GM12878 (cell line): ENCODE measurements at regions not wholly inside any gene's neighbourhood (a gene's known extent, or its start where the extent isn't known, plus 50 kb on each side); places are given as distances from the start of the nearest gene placed in this dataset.

Experiments
- BRCA1 ChIP-seq: IDR thresholded peaks from 2 replicates; pipeline ENCODE4 v1.6.1; 2011; ENCODE audit warnings: low read depth, low read length, improper control_type of control experiment
- CHD1 ChIP-seq: IDR thresholded peaks from 2 replicates; pipeline ENCODE4 v1.6.1; 2012; ENCODE audit warnings: low read depth, low read length, improper control_type of control experiment
- CREB1 ChIP-seq: IDR thresholded peaks from 2 replicates; pipeline ENCODE4 v1.6.1; 2012; ENCODE audit warnings: low read depth, mild to moderate bottlenecking, inconsistent platforms
- CTCF ChIP-seq, 3 experiments: IDR thresholded peaks in 2 of 3; conservative IDR thresholded peaks in 1 of 3; 2 replicates each; pipeline ENCODE4 v1.5.1; 2011; ENCODE audit warnings: low read depth in 3 of 3, low read length in 3 of 3, mild to moderate bottlenecking in 3 of 3, control low read depth in 2 of 3, moderate library complexity in 2 of 3, inconsistent platforms in 1 of 3, mixed read lengths in 1 of 3; ENCODE audit not compliant: control insufficient read depth in 2 of 3, insufficient read depth in 1 of 3; ENCODE audit errors: extremely low read depth in 1 of 3
- ESRRA ChIP-seq: IDR thresholded peaks from 2 replicates; pipeline ENCODE4 v1.6.1; 2012; ENCODE audit warnings: mild to moderate bottlenecking, low read length, improper control_type of control experiment
- EZH2 ChIP-seq: IDR thresholded peaks from 2 replicates; pipeline ENCODE4 v1.6.1; 2012; ENCODE audit warnings: low read depth, mild to moderate bottlenecking, control low read depth, inconsistent platforms, low read length, borderline replicate concordance; ENCODE audit not compliant: control insufficient read depth
- HDAC6 ChIP-seq: fragments of 200-600 bp; sonication (generic); IDR thresholded peaks from one replicate; pipeline ENCODE4 v1.8.0; 2017; ENCODE audit warnings: antibody characterized with exemption; ENCODE audit not compliant: unreplicated experiment
- MXI1 ChIP-seq: fragments of 150-350 bp; IDR thresholded peaks from 2 replicates; pipeline ENCODE4 v1.6.1; 2011; ENCODE audit warnings: low read depth, mild to moderate bottlenecking, inconsistent platforms, low read length, improper control_type of control experiment
- POLR2A ChIP-seq: IDR thresholded peaks from 2 replicates; pipeline ENCODE4 v1.6.1; 2011; ENCODE audit warnings: low read depth, mild to moderate bottlenecking, low read length
- RB1 ChIP-seq: fragments of 450-650 bp; formaldehyde crosslinking; IDR thresholded peaks from 2 replicates; pipeline ENCODE4 v1.6.1; 2017; ENCODE audit warnings: mild to moderate bottlenecking, borderline replicate concordance
- SIN3A ChIP-seq: IDR thresholded peaks from 2 replicates; pipeline ENCODE4 v1.6.1; 2012; ENCODE audit warnings: low read depth, low read length, improper control_type of control experiment
- TBL1XR1 ChIP-seq: IDR thresholded peaks from 2 replicates; pipeline ENCODE4 v1.6.1; 2012; ENCODE audit warnings: low read depth, low read length, improper control_type of control experiment
- YY1 ChIP-seq: IDR thresholded peaks from 2 replicates; pipeline ENCODE4 v1.6.1; 2011; ENCODE audit warnings: low read depth, mild to moderate bottlenecking, low read length

- no peak for TF ChIP-seq MXI1
- TF ChIP-seq HDAC6: no peak
- no peak for TF ChIP-seq CREB1
- no peak for TF ChIP-seq EZH2
- TF ChIP-seq ESRRA: no peak
- TF ChIP-seq CTCF (IDR thresholded peaks at IDR 0.05 in 2 of 3, conservative IDR thresholded peaks at IDR 0.05 in 1 of 3; ENCODE audit: control insufficient read depth in 2 of 3, extremely low read depth in 1 of 3, insufficient read depth in 1 of 3, low read depth in 3 of 3, low read length in 3 of 3): no peak
- no peak for TF ChIP-seq CHD1
- TF ChIP-seq YY1: no peak
- TF ChIP-seq SIN3A: no peak
- no peak for TF ChIP-seq TBL1XR1
- no peak for TF ChIP-seq BRCA1
- no peak for TF ChIP-seq POLR2A
- no peak for TF ChIP-seq RB1
Measured at GRCh38 chr18:4549164-4549872, 94.2 kb upstream of the DLGAP1 start.
